DMS 273 treated with DMSO at 0.1 percent for 48 hours (cell line): ENCODE measurements at regions not wholly inside any gene's neighbourhood (a gene's known extent, or its start where the extent isn't known, plus 50 kb on each side); places are given as distances from the start of the nearest gene placed in this dataset.
"Not testable (repeated sequence)": the region's sequence is repeated elsewhere in the genome, so short reads cannot be mapped to it uniquely, and the experiment has no call there.

Source experiments
- DNase-seq: peaks from one replicate; lab custom pipeline; 2025; lab: John Stamatoyannopoulos, UW

- DNase-seq = not testable (repeated sequence)
Observed at GRCh38 chr7:76849887-76850563, 182.1 kb downstream of the SPDYE17 start.

GRCh38 chr7:76839879-76840278 is 192.3 kb downstream of the SPDYE17 start:
- DNase-seq = not testable (repeated sequence)

- not testable (repeated sequence) for DNase-seq
Observed at GRCh38 chr7:76839214-76839613, 192.9 kb downstream of the SPDYE17 start.

DNA sequence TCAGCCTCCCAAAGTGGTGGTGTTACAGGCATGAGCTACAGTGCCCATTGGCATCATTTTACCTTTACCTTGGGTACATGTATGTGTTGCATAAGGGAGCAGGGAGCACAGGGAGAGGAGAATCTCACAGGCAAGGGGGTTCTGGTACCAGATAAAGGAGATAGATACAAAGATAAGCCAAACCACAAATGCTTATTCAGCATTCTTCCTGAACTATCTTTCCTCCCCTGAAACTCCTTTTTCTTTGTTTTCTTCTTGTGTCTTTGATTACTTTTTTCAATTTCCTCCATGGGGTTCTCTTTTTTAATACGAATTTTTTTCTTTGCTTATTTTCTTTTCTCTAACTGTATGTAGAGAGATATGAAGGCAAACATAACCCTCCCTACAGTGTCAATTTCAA is 193.8 kb downstream of the SPDYE17 start:
- not testable (repeated sequence) for DNase-seq

- not testable (repeated sequence) for DNase-seq
Observed at GRCh38 chr7:76829233-76829632, 202.2 kb upstream of the POMZP3 start.

- DNase-seq = not testable (repeated sequence)
Observed at GRCh38 chr7:76826181-76826580, 199.1 kb upstream of the POMZP3 start.

DNA sequence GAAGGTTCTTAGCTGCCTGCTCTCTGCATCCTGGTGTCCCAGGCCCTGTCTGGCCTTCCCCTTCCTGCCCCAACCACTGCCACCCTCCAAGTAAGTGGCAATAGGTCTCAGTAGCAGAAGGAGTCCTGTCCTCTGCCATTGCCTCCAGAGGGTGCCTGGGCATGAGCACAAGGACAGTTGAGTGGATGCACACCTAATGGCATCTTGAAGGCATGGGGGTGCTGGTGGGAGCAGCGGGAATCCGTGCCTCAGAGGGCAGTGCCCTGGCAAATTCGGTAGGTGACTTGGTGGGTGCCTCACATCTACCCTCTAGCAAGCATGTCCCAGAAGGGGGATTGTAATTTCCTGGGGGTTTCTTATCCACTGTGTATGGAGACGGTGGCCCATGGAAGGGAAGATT is 182.8 kb upstream of the POMZP3 start:
- DNase-seq = not testable (repeated sequence)

DNA sequence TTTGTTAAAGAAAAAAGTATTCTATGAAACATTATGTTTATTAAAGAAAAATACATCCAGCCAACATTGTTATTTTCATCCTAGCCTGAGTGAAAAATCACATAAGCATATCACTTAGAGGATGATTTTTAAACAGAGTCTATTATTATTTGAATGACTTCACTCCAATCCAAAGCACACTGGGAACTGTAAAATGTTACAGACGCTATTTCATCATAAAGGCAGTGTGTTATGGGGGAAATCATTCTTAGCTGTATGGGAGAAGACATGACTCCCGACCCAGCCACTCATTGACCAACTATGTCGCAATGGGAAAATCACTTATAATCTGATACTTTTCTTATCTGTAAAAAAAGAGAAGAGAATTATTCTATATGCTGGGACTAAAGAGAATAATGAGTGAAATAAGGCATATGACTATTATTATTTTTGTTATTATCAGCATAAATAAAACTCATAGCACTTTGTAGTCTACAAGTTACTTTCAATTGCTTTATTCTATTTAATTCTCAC is 180.6 kb upstream of the POMZP3 start:
- DNase-seq = not testable (repeated sequence)

DNA sequence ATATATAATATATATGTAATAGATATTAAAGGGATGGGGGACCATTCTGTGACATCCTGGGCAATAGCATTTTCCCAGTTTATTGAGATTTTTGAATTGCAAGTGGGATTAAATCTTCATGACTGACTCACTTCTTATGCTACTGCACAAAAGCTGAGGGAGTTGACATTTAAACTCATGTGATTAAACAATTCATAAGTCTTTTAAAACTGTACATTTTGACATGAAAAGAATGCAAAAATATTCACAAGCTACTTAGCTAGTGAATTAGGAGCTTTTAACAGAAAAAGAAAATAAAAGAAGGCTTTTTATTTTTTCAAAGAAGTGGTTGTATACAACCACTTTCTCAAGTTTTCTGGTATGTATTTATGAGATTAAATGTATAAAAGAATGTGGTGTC is 179.4 kb upstream of the POMZP3 start:
- not testable (repeated sequence) for DNase-seq

DNA sequence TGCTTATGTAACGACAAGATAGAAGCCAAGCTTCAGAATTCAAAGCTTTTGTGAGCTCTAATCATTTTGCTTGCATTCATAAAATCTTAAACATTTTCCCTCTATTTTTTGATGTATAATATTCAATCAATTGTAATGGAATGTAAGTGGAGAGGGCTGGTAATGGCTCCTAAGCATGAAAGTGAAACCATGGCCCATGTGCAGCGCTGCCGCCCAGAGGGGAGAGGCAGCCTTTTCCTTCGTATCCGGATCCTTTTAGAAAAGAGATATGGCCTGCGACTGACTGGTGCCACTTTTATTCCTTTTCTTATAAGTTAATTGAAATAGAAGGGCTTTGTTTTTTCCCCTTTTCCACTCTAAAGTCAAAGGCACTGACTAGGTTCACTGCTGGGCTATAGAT is 178.9 kb upstream of the POMZP3 start:
- DNase-seq = not testable (repeated sequence)

DNA sequence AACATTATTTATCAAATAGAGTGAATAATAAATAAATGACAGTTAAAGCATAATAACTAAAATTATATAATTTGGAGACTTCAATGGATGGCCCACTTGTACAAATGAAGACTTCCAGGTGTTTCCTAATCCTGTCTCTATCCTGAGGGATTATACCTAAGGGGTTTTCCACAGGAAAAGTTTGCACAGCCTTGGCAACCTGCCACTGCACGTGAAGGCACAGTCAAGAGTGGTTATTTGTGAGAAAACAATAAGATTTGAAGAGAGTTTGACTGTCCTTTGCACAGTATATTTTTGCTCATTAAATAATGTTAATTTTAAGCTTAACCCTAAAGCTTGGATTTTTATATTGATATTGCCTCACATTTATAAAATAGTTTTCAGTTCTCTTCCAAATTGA is 178.2 kb upstream of the POMZP3 start:
- not testable (repeated sequence) for DNase-seq

GRCh38 chr7:76797639-76798038 is 170.6 kb upstream of the POMZP3 start:
- not testable (repeated sequence) for DNase-seq

GRCh38 chr7:76780693-76781092 is 153.6 kb upstream of the POMZP3 start:
- DNase-seq = not testable (repeated sequence)

- DNase-seq = not testable (repeated sequence)
Observed at GRCh38 chr7:76774279-76774678, 147.2 kb upstream of the POMZP3 start.

DNA sequence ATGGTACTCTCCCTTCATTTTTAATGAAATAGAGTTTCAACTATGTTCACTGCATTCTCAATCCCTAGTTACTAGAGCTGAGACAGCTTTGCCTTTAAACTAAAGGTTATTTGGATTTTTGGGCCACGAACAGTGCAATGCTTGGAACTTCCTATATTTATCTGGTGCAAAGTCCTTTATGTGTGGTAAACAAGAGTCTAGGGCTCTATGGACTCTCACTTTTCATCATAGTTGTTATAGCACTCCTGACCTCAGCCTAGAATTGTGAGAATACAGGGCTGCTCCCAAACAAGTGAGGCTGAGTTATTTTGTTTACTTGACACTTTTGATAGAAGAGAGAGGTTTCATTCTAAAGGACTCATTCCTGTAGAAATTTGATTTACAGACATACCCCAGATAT is 144.9 kb upstream of the POMZP3 start:
- DNase-seq = not testable (repeated sequence)

GRCh38 chr7:76763977-76764376 is 136.9 kb upstream of the POMZP3 start:
- DNase-seq = not testable (repeated sequence)

DNA sequence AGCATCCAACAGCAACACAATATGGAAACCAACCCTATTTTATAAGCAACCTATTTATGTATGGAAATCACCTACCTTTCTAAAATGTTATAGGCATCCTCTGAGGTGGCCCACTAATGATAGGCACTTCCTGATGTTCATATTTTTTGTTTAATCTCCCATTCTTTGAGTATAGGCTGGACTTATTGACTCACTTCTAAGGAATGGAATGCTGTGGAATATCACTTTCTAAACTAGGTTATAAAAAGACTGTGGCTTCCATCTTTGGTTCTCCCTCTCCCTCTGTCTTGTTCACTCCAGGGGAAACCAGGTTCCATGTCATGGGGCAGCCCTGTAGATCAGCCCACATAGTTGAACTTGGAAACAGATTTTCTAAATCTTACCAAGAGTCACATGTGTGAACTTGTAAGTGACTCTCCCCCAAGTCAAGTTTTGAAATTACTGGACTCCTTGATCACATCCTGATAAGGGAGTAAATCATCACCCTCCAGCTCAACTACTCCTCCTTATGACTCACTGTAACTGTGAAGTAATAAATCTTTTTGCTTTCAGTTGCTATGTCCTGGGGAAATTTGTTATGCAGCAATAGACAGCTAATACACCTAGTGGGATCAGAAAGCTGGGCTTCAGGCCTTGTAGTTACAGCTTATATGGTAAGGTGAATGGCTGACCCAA is 133.6 kb upstream of the POMZP3 start:
- DNase-seq = not testable (repeated sequence)

GRCh38 chr7:76739538-76739937 is 112.5 kb upstream of the POMZP3 start:
- DNase-seq = not testable (repeated sequence)

GRCh38 chr7:76736724-76737123 is 109.6 kb upstream of the POMZP3 start:
- not testable (repeated sequence) for DNase-seq

DNA sequence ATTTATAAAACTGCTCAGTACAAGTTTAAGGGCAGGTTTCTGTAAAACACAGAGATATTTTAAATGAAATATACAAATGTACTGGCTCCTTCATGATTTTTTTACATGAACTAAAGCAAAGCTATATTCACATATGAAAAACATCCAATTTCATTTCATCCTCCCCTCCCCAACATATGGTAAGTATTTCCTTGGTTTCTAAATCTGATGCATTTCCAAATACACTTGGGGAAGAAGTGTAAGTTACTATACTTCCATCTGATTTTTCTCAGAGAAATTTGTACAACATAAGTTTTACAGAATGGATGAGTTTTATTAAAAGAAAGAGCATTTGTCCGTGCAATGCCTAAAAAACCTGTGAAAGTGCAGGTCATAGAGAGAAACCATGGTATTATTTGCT is 109.0 kb upstream of the POMZP3 start:
- not testable (repeated sequence) for DNase-seq

GRCh38 chr7:76735668-76736067 is 108.6 kb upstream of the POMZP3 start:
- DNase-seq = not testable (repeated sequence)

DNA sequence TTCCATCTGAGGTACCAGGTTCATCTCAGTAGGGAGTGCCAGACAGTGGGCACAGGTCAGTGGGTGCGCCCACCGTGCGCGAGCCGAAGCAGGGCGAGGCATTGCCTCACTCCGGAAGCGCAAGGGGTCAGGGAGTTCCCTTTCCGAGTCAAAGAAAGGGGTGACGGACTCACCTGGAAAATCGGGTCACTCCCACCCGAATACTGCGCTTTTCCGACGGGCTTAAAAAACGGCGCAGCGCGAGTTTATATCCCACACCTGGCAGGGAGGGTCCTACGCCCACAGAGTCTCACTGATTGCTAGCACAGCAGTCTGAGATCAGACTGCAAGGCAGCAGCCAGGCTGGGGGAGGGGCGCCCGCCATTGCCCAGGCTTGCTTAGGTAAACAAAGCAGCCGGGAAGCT is 101.5 kb upstream of the POMZP3 start:
- DNase-seq = not testable (repeated sequence)

GRCh38 chr7:76723928-76724327 is 96.8 kb upstream of the POMZP3 start:
- DNase-seq = not testable (repeated sequence)
